MM.1S (cell line): ENCODE measurements at regions not wholly inside any gene's neighbourhood (a gene's known extent, or its start where the extent isn't known, plus 50 kb on each side); places are given as distances from the start of the nearest gene placed in this dataset.

Source experiments
- CTCF ChIP-seq: fragments of 300-600 bp; sonication (generic); IDR thresholded peaks from 2 replicates; pipeline ENCODE4 v1.5.1; 2016; ENCODE audit warnings: antibody characterized with exemption, low read length, mixed read lengths
- EZH2 ChIP-seq: fragments of 300-600 bp; sonication (generic); optimal IDR thresholded peaks from 2 replicates; pipeline ENCODE3; 2017; ENCODE audit warnings: low read depth, mild to moderate bottlenecking, antibody characterized with exemption, low read length, mixed read lengths

GRCh38 chr1:224861339-224861716 is 68.1 kb upstream of the DNAH14 start:
- TF ChIP-seq CTCF (no peak), EZH2 (no peak)
